IPS-18a (cell line): ENCODE measurements at regions not wholly inside any gene's neighbourhood (a gene's known extent, or its start where the extent isn't known, plus 50 kb on each side); places are given as distances from the start of the nearest gene placed in this dataset.

Experiments
- H3K27ac ChIP-seq: one replicate; pipeline ENCODE4 v1.5.1; 2013; ENCODE audit warnings: low read length
- H3K27me3 ChIP-seq: one replicate; pipeline ENCODE4 v1.6.1; 2013; ENCODE audit warnings: mild to moderate bottlenecking, low read length; ENCODE audit not compliant: control insufficient read depth, insufficient read depth
- H3K36me3 ChIP-seq: one replicate; pipeline ENCODE4 v1.6.1; 2013; ENCODE audit warnings: low read depth, low read length; ENCODE audit not compliant: control insufficient read depth
- H3K4me1 ChIP-seq: one replicate; pipeline ENCODE4 v1.6.1; 2013; ENCODE audit warnings: low read depth, low read length; ENCODE audit not compliant: control insufficient read depth
- H3K4me3 ChIP-seq: one replicate; pipeline ENCODE4 v1.5.1; 2013; ENCODE audit warnings: low read length
- H3K9ac ChIP-seq: one replicate; pipeline ENCODE4 v1.6.1; 2013; ENCODE audit warnings: mild to moderate bottlenecking, low read length, moderate library complexity
- H3K9me3 ChIP-seq: one replicate; pipeline ENCODE4 v1.6.1; 2013; ENCODE audit warnings: low read depth, low read length; ENCODE audit not compliant: control insufficient read depth

DNA sequence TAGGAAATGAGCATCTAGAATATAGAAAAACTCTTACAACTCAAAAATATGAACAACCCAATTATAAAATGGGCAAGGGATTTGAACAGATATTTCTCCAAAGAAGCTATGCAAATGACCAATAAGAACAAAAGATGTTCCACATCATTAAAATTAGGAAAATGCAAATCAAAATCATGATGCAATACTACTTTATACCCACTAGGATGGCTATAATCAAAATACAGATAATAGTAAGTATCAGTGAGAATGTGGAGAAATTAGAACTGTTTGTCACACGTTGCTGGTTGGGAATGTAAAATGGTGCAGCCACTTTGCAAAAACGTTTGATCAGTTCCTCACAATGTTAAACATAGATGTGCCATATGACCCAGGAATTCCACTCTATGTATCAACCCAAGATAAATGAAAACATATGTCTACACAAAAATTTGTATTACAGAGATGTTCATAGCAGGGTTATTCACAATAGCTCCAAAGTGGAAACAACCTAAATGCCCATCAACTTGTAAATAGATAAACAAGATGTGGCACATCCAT is 558.4 kb downstream of the SLC4A3 start:
- no peaks in the 10 kb centered on the region for H3K9me3 ChIP-seq
- H3K27me3 ChIP-seq: no peaks in the 10 kb centered on the region
- H3K4me1 ChIP-seq: peaks cover 7% of the 10 kb centered on the region
- H3K9ac ChIP-seq: no peak overlapping the region
- no peak overlapping the region for H3K4me3 ChIP-seq
- H3K27ac ChIP-seq: no peak overlapping the region
- no peaks in the 10 kb centered on the region for H3K36me3 ChIP-seq

- peaks cover 8% of the 10 kb centered on the region for H3K9me3 ChIP-seq
- H3K27ac ChIP-seq: no peak overlapping the region
- H3K4me3 ChIP-seq: no peak overlapping the region
- no peaks in the 10 kb centered on the region for H3K27me3 ChIP-seq
- H3K4me1 ChIP-seq: no peaks in the 10 kb centered on the region
- H3K9ac ChIP-seq: no peak overlapping the region
- no peaks in the 10 kb centered on the region for H3K36me3 ChIP-seq
Observed at GRCh38 chr2:220188031-220188430, 560.6 kb downstream of the SLC4A3 start.

- H3K4me1 ChIP-seq: no peaks in the 10 kb centered on the region
- no peak overlapping the region for H3K4me3 ChIP-seq
- no peak overlapping the region for H3K9ac ChIP-seq
- H3K27ac ChIP-seq: no peak overlapping the region
- H3K9me3 ChIP-seq: peaks cover 8% of the 10 kb centered on the region
- no peaks in the 10 kb centered on the region for H3K36me3 ChIP-seq
- no peaks in the 10 kb centered on the region for H3K27me3 ChIP-seq
Observed at GRCh38 chr2:220191031-220191430, 563.6 kb downstream of the SLC4A3 start.

- Histone ChIP-seq H3K27me3 (no peaks in the 10 kb centered on the region), H3K9me3 (peaks cover 8% of the 10 kb centered on the region), H3K4me3 (no peak overlapping the region), H3K36me3 (no peaks in the 10 kb centered on the region), H3K9ac (no peak overlapping the region), H3K4me1 (no peaks in the 10 kb centered on the region), H3K27ac (no peak overlapping the region)
Observed at GRCh38 chr2:220191737-220192136, 564.3 kb downstream of the SLC4A3 start.

DNA sequence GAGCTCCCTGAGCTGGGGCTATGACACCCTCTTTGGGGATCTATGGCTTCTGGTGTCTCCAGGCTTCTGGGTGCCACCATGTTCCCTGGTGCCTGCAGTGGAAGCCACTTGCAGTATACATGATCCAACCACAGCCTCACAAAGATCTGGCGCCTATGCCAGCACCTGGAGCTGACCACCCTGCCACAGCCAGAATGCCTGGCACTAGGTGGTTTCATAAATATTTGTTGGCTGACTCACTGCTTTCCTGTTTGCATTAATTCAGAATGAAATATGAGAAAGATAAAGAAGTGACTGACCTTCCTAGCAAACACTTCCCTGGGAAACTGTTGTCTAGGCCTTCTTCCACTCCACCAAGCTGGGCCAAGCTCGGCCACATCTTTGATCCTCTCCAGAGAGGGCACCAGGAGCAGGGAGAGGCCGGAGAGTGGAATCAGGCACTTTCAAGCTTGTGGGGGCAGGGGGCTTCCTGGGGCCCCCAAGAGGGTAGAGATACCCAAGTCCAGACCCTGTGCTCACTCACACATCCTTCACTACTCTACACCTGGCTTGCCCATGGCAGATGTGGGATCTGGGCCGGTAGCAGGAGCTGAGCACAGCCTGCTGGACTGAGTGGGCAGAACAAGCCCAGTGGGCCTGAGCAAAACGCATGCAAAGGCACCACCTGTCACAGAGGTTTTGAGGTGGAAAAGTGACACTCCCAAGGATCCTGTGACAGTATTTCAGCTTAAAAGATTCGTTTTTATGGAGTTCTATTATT is 565.7 kb downstream of the SLC4A3 start:
- no peaks in the 10 kb centered on the region for H3K36me3 ChIP-seq
- no peaks in the 10 kb centered on the region for H3K4me1 ChIP-seq
- H3K27me3 ChIP-seq: no peaks in the 10 kb centered on the region
- no peak overlapping the region for H3K27ac ChIP-seq
- H3K9me3 ChIP-seq: peaks cover 8% of the 10 kb centered on the region
- no peak overlapping the region for H3K4me3 ChIP-seq
- no peak overlapping the region for H3K9ac ChIP-seq

DNA sequence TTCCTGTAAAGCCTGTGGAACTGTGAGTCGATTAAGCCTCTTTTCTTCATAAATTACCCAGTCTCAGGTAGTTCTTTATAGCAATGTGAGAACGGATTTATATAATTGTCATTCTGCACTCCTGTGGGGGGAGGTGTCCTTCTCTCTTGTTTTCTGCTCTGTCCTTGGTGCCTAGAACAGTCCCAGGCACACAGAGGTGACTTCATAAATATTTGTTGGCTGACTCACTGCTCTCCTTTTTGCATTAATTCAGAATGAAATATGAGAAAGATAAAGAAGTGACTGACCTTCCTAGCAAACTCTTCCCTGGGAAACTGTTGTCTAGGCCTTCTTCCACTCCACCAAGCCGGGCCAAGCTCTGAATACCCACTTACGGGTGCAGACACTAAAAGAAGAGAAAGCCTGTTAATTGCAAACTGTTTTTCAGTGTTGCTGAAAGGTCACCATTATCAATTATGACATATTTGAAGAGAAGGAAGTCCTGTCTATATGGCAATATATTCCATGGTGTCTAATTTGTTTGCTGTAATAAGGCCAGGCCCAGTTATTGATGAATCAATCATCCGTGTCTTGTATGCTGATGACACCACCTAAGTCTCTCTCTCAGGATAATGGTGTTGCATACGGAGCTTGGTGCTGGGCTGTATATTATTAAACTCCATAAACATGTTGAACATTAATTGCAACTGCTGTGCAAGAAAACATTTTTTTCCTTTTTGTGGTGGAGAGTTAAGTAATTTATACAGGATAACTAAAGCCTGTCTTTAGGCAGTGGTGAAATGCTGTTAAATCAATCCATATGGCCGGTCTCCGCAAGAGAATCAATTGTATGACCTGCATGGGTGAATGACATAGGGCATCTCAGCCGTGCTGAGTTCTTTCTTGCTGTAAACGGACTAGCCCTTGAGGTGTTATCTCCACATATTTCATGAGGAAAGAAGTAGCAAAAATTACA is 567.5 kb downstream of the SLC4A3 start:
- H3K9me3 ChIP-seq: peaks cover 8% of the 10 kb centered on the region
- H3K27ac ChIP-seq: no peak overlapping the region
- no peak overlapping the region for H3K9ac ChIP-seq
- H3K4me3 ChIP-seq: no peak overlapping the region
- no peaks in the 10 kb centered on the region for H3K36me3 ChIP-seq
- no peaks in the 10 kb centered on the region for H3K27me3 ChIP-seq
- H3K4me1 ChIP-seq: no peaks in the 10 kb centered on the region

- H3K4me1 ChIP-seq: no peaks in the 10 kb centered on the region
- no peaks in the 10 kb centered on the region for H3K36me3 ChIP-seq
- peaks cover 4% of the 10 kb centered on the region for H3K9me3 ChIP-seq
- H3K4me3 ChIP-seq: no peak overlapping the region
- no peak overlapping the region for H3K27ac ChIP-seq
- H3K27me3 ChIP-seq: no peaks in the 10 kb centered on the region
- no peak overlapping the region for H3K9ac ChIP-seq
Observed at GRCh38 chr2:220198896-220199295, 571.5 kb downstream of the SLC4A3 start.

DNA sequence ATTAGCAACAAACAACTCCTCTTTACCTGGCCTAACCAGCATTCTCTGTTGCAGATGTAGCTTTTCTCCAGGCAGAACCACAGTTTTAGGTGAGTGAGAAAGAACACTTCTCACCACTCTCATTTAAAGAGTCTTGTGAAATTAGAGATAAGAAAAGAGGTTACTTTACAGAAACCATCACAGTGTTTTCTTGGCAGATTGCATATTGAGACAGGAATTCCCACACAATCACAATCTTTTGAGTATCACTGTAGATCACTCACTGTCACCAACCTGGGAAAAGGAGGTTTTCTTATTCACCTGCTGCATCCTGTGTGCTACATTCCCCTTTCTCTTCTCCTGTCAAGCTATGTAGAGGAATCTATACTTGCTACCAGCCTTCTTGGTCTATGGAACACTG is 574.6 kb downstream of the SLC4A3 start:
- Histone ChIP-seq H3K4me3 (no peak overlapping the region), H3K27me3 (no peaks in the 10 kb centered on the region), H3K9ac (no peak overlapping the region), H3K9me3 (peaks cover 4% of the 10 kb centered on the region), H3K4me1 (no peaks in the 10 kb centered on the region), H3K36me3 (no peaks in the 10 kb centered on the region), H3K27ac (no peak overlapping the region)

GRCh38 chr2:220209093-220209492 is 581.7 kb downstream of the SLC4A3 start:
- H3K36me3 ChIP-seq: no peaks in the 10 kb centered on the region
- H3K9ac ChIP-seq: no peak overlapping the region
- H3K27me3 ChIP-seq: no peaks in the 10 kb centered on the region
- no peaks in the 10 kb centered on the region for H3K9me3 ChIP-seq
- H3K4me1 ChIP-seq: peaks cover 4% of the 10 kb centered on the region
- H3K4me3 ChIP-seq: no peak overlapping the region
- no peak overlapping the region for H3K27ac ChIP-seq

GRCh38 chr2:220209751-220210150 is 582.3 kb downstream of the SLC4A3 start:
- no peak overlapping the region for H3K4me3 ChIP-seq
- no peaks in the 10 kb centered on the region for H3K36me3 ChIP-seq
- no peak overlapping the region for H3K9ac ChIP-seq
- no peak overlapping the region for H3K27ac ChIP-seq
- peaks cover 4% of the 10 kb centered on the region for H3K4me1 ChIP-seq
- H3K9me3 ChIP-seq: no peaks in the 10 kb centered on the region
- no peaks in the 10 kb centered on the region for H3K27me3 ChIP-seq

- H3K27me3 ChIP-seq: no peaks in the 10 kb centered on the region
- H3K4me1 ChIP-seq: peaks cover 4% of the 10 kb centered on the region
- H3K4me3 ChIP-seq: no peak overlapping the region
- H3K9ac ChIP-seq: no peak overlapping the region
- no peak overlapping the region for H3K27ac ChIP-seq
- no peaks in the 10 kb centered on the region for H3K36me3 ChIP-seq
- no peaks in the 10 kb centered on the region for H3K9me3 ChIP-seq
Observed at GRCh38 chr2:220212296-220213080, 585.1 kb downstream of the SLC4A3 start.
